Endothelial cell of umbilical vein (primary cell): ENCODE measurements at regions not wholly inside any gene's neighbourhood (a gene's known extent, or its start where the extent isn't known, plus 50 kb on each side); places are given as distances from the start of the nearest gene placed in this dataset.

ENCODE experiments used
- BruUV-seq: library from RNA; stranded (reverse); fragments of 400-500 nt; replicated peaks from 2 replicates; lab custom pipeline; 2021; lab: Mats Ljungman, UMichigan
- CTCF ChIA-PET: fragments of 300-600, 350-600 bp; sonication (Branson Sonifier 250); formaldehyde crosslinking; loops from one replicate; lab custom pipeline; 2021; ENCODE audit warnings: antibody characterized with exemption, inconsistent platforms; lab: Charles Lee
- POLR2A ChIA-PET: fragments of 300-600, 350-600 bp; sonication (Branson Sonifier 250); formaldehyde crosslinking; loops from one replicate; lab custom pipeline; 2021; ENCODE audit warnings: antibody characterized with exemption, inconsistent platforms; lab: Charles Lee
- DNase-seq: peaks from one replicate; pipeline ENCODE4 v3.0.0-alpha.2; 2011; ENCODE audit warnings: low read depth, low spot score
- FAIRE-seq: peaks from 2 replicates; lab custom pipeline; 2011; peaks lifted over from hg19 to GRCh38; lab: Jason Lieb, UNC
- H2AFZ ChIP-seq: 2 replicates; pipeline ENCODE4 v1.6.0; 2012; ENCODE audit warnings: low read depth, low read length, control low read depth, inconsistent platforms
- H3K27ac ChIP-seq: 2 replicates; pipeline ENCODE4 v1.5.1; 2011; ENCODE audit warnings: low read depth, mild to moderate bottlenecking, control low read depth, low read length, moderate library complexity; ENCODE audit not compliant: insufficient read depth
- H3K27me3 ChIP-seq, 2 experiments: 2 replicates each; pipeline versions ENCODE4 v1.6.0 to v1.6.1; 2011; ENCODE audit warnings: low read length in 2 of 2, mixed read lengths in 1 of 2; ENCODE audit not compliant: control insufficient read depth in 2 of 2, insufficient read depth in 2 of 2
- H3K36me3 ChIP-seq, 2 experiments: 2 replicates in 1 of 2; 3 replicates in 1 of 2; pipeline ENCODE4 v1.5.1; 2011; ENCODE audit warnings: low read length in 2 of 2, mild to moderate bottlenecking in 1 of 2, moderate library complexity in 1 of 2; ENCODE audit not compliant: control insufficient read depth in 2 of 2, insufficient read depth in 2 of 2; ENCODE audit errors: extremely low read depth in 1 of 2
- H3K4me1 ChIP-seq: 3 replicates; pipeline ENCODE4 v1.5.1; 2011; ENCODE audit warnings: mild to moderate bottlenecking, low read length; ENCODE audit not compliant: control insufficient read depth, insufficient read depth; ENCODE audit errors: extremely low read depth
- H3K4me2 ChIP-seq: 2 replicates; pipeline ENCODE4 v1.6.1; 2011; ENCODE audit warnings: low read length, control low read depth, mixed read lengths; ENCODE audit not compliant: insufficient read depth
- H3K4me3 ChIP-seq, 3 experiments: fragments of 200-600 bp in 1 of 3; sonication (generic), shearing (Covaris generic) in 1 of 3; replicated peaks in 1 of 3; 2 replicates each; pipeline ENCODE4 v1.5.1; 2011 to 2016; ENCODE audit warnings: control low read depth in 3 of 3, low read length in 3 of 3, mild to moderate bottlenecking in 2 of 3, inconsistent platforms in 1 of 3, low read depth in 1 of 3, moderate library complexity in 1 of 3; ENCODE audit not compliant: insufficient read depth in 1 of 3
- H3K79me2 ChIP-seq: 2 replicates; pipeline ENCODE4 v1.6.0; 2012; ENCODE audit warnings: low read length, inconsistent platforms; ENCODE audit not compliant: control insufficient read depth, insufficient read depth
- H3K9ac ChIP-seq: replicated peaks from 2 replicates; pipeline ENCODE3; 2011; ENCODE audit warnings: low read length, control low read depth; ENCODE audit not compliant: insufficient read depth; ENCODE audit errors: extremely low read depth
- H3K9me1 ChIP-seq: replicated peaks from 3 replicates; pipeline ENCODE4 v1.6.0; 2011; ENCODE audit warnings: mild to moderate bottlenecking, low read length; ENCODE audit not compliant: control insufficient read depth, insufficient read depth; ENCODE audit errors: extremely low read depth
- H3K9me3 ChIP-seq: replicated peaks from 2 replicates; pipeline ENCODE4 v1.5.1; 2012; ENCODE audit warnings: low read length, inconsistent platforms; ENCODE audit not compliant: control insufficient read depth, insufficient read depth
- H4K20me1 ChIP-seq: replicated peaks from 2 replicates; pipeline ENCODE3; 2011; ENCODE audit warnings: mild to moderate bottlenecking, low read length; ENCODE audit not compliant: control insufficient read depth, insufficient read depth; ENCODE audit errors: extremely low read depth
- CTCF ChIP-seq, 2 donors: IDR thresholded peaks; 1 replicate in 1 of 2; 2 replicates in 1 of 2; pipeline ENCODE4 v1.5.1; 2011; ENCODE audit warnings: low read length in 2 of 2, mild to moderate bottlenecking in 2 of 2, moderate library complexity in 2 of 2, control low read depth in 1 of 2, inconsistent platforms in 1 of 2, low read depth in 1 of 2; ENCODE audit not compliant: insufficient read depth in 1 of 2; ENCODE audit errors: extremely low read depth in 1 of 2
- EZH2 ChIP-seq: IDR thresholded peaks from 2 replicates; pipeline ENCODE4 v1.6.1; 2012; ENCODE audit warnings: borderline replicate concordance, low read depth, mild to moderate bottlenecking, moderate library complexity, low read length, inconsistent platforms; ENCODE audit not compliant: severe bottlenecking
- FOS ChIP-seq: IDR thresholded peaks from 2 replicates; pipeline ENCODE4 v1.6.1; 2011; ENCODE audit warnings: mild to moderate bottlenecking, low read length, moderate library complexity, borderline replicate concordance; ENCODE audit not compliant: insufficient read depth
- GATA2 ChIP-seq: IDR thresholded peaks from 2 replicates; pipeline ENCODE4 v1.7.0; 2011; ENCODE audit warnings: low read depth, mild to moderate bottlenecking, moderate library complexity, mixed read lengths, low read length; ENCODE audit not compliant: insufficient read length, insufficient read depth
- JUN ChIP-seq: IDR thresholded peaks from 2 replicates; pipeline ENCODE4 v1.6.1; 2011; ENCODE audit warnings: borderline replicate concordance, low read depth; ENCODE audit not compliant: insufficient read length, insufficient read depth
- MAX ChIP-seq: IDR thresholded peaks from 2 replicates; pipeline ENCODE4 v1.6.1; 2011; ENCODE audit not compliant: insufficient read depth, insufficient read length
- MYC ChIP-seq: IDR thresholded peaks from one replicate; pipeline ENCODE4 v1.6.1; 2011; ENCODE audit warnings: mild to moderate bottlenecking, low read depth, low read length
- POLR2A ChIP-seq: IDR thresholded peaks from 2 replicates; pipeline ENCODE4 v1.6.1; 2012; ENCODE audit warnings: low read depth, mild to moderate bottlenecking, control low read depth, low read length
- POLR2AphosphoS5 ChIP-seq: IDR thresholded peaks from 2 replicates; pipeline ENCODE4 v1.6.1; 2012; ENCODE audit warnings: low read depth, mild to moderate bottlenecking, control low read depth, low read length, moderate library complexity; ENCODE audit not compliant: insufficient read depth
- dilution Hi-C: fragments of 300-500 bp; cut with MboI; formaldehyde crosslinking; loops from one replicate; pipeline ENCODE4 v1.15.0; 2019; ENCODE audit warnings: low sequenced_read_pairs; ENCODE audit not compliant: extremely low pct_ligation_motif_present
- intact Hi-C: fragments of 100-400 bp; cut with micrococcal nuclease; formaldehyde crosslinking; loops from one replicate; pipeline ENCODE4 v1.10.0; 2022

- H3K9ac ChIP-seq: no peak overlapping the region
- intact Hi-C loops (no loop called here), dilution Hi-C loops (no loop called here)
- H3K4me3 ChIP-seq: no peak overlapping the region
- no peaks in the 10 kb centered on the region for H3K9me3 ChIP-seq
- no peaks in the 10 kb centered on the region for H3K27me3 ChIP-seq
- no peaks in the 10 kb centered on the region for H3K79me2 ChIP-seq
- no peak overlapping the region for H3K4me2 ChIP-seq
- no peak overlapping the region for H2AFZ ChIP-seq
- H3K9me1 ChIP-seq: no peaks in the 10 kb centered on the region
- no peak for FAIRE-seq
- ChIA-PET POLR2A (no interaction called here), CTCF (no interaction called here)
- DNase-seq: no peak
- H3K36me3 ChIP-seq: no peaks in the 10 kb centered on the region
- no TSS peak for BruUV-seq
- H3K4me1 ChIP-seq: no peaks in the 10 kb centered on the region
- TF ChIP-seq POLR2A: no peak
- no peak for TF ChIP-seq FOS
- TF ChIP-seq MAX: no peak
- no peak for TF ChIP-seq GATA2
- no peak for TF ChIP-seq JUN
- no peak for TF ChIP-seq CTCF (IDR thresholded peaks at IDR 0.05; ENCODE audit: extremely low read depth in 1 of 2, insufficient read depth in 1 of 2, low read depth in 1 of 2, low read length in 2 of 2)
- TF ChIP-seq MYC: no peak
- no peak for TF ChIP-seq EZH2
- no peak for TF ChIP-seq POLR2AphosphoS5
- H4K20me1 ChIP-seq: no peaks in the 10 kb centered on the region
- H3K27ac ChIP-seq: no peak overlapping the region
These were observed 550.2 kb downstream of the STK39 start for GRCh38 chr2:167697194-167697593.
